CD4-positive, alpha-beta T cell treated with Interleukin-6 for 4 hours (primary cell): ENCODE measurements at regions not wholly inside any gene's neighbourhood (a gene's known extent, or its start where the extent isn't known, plus 50 kb on each side); places are given as distances from the start of the nearest gene placed in this dataset.
"Not testable (repeated sequence)": the region's sequence is repeated elsewhere in the genome, so short reads cannot be mapped to it uniquely, and the experiment has no call there.

Experiments used
- DNase-seq: peaks from one replicate; pipeline ENCODE4 v3.0.0-alpha.2; 2020; ENCODE audit warnings: mixed read lengths

GRCh38 chr4:64001229-64001898, 407.9 kb downstream of the TECRL start:
- no peak for DNase-seq

- no peak for DNase-seq
Observed at GRCh38 chr4:64000241-64000640, 409.0 kb downstream of the TECRL start.

GRCh38 chr4:63986253-63986652, 423.0 kb downstream of the TECRL start:
- no peak for DNase-seq

GRCh38 chr4:63983224-63983623, 426.0 kb downstream of the TECRL start:
- no peak for DNase-seq

GRCh38 chr4:63965875-63966274, 443.4 kb downstream of the TECRL start:
- DNase-seq, result no peak

- DNase-seq, result not testable (repeated sequence)
Observed at GRCh38 chr4:63942706-63943286, 466.5 kb downstream of the TECRL start.

GRCh38 chr4:63937961-63938360, 471.3 kb downstream of the TECRL start:
- DNase-seq, result no peak

GRCh38 chr4:63922146-63922545, 487.1 kb downstream of the TECRL start:
- DNase-seq, result no peak

GRCh38 chr4:63921561-63921960, 487.7 kb downstream of the TECRL start:
- DNase-seq, result no peak

GRCh38 chr4:63919636-63920365, 489.4 kb downstream of the TECRL start:
- no peak for DNase-seq

- no peak for DNase-seq
Observed at GRCh38 chr4:63906660-63907183, 502.5 kb downstream of the TECRL start.

- DNase-seq, result no peak
Observed at GRCh38 chr4:63904201-63904600, 505.0 kb downstream of the TECRL start.

GRCh38 chr4:63901304-63901703, 507.9 kb downstream of the TECRL start:
- no peak for DNase-seq

- DNase-seq, result no peak
Observed at GRCh38 chr4:63898961-63899360, 510.3 kb downstream of the TECRL start.

GRCh38 chr4:63894161-63894560, 515.1 kb downstream of the TECRL start:
- no peak for DNase-seq

GRCh38 chr4:63869370-63869769, 539.9 kb downstream of the TECRL start:
- no peak for DNase-seq

- no peak for DNase-seq
Observed at GRCh38 chr4:63851496-63851895, 557.8 kb downstream of the TECRL start.

- DNase-seq, result no peak
Observed at GRCh38 chr4:63841266-63841665, 568.0 kb downstream of the TECRL start.

- no peak for DNase-seq
Observed at GRCh38 chr4:63831590-63832155, 577.6 kb downstream of the TECRL start.

GRCh38 chr4:63817196-63817865, 591.9 kb downstream of the TECRL start:
- no peak for DNase-seq

GRCh38 chr4:63814171-63814964, 594.9 kb downstream of the TECRL start:
- DNase-seq, result no peak

GRCh38 chr4:63799166-63799565, 610.1 kb downstream of the TECRL start:
- DNase-seq, result no peak
